Vagina (tissue), 2 donors: ENCODE measurements at regions not wholly inside any gene's neighbourhood (a gene's known extent, or its start where the extent isn't known, plus 50 kb on each side); places are given as distances from the start of the nearest gene placed in this dataset.

Source experiments
- POLR2A ChIP-seq, 2 donors: fragments of 450-650 bp; IDR thresholded peaks; one replicate each; pipeline ENCODE4 v1.6.1; 2017; ENCODE audit warnings: antibody characterized with exemption in 2 of 2, mild to moderate bottlenecking in 2 of 2, moderate library complexity in 2 of 2
- TF ChIP-seq, protein P1 (sequence below), 3 experiments: fragments of 450-650 bp in 2 of 3; fragments of 200-600 bp in 1 of 3; sonication (generic) in 1 of 3; IDR thresholded peaks; one replicate each; pipeline ENCODE4 v1.5.1; 2017 to 2019; ENCODE audit warnings: antibody characterized with exemption in 3 of 3, mild to moderate bottlenecking in 2 of 3, moderate library complexity in 2 of 3

DNA sequence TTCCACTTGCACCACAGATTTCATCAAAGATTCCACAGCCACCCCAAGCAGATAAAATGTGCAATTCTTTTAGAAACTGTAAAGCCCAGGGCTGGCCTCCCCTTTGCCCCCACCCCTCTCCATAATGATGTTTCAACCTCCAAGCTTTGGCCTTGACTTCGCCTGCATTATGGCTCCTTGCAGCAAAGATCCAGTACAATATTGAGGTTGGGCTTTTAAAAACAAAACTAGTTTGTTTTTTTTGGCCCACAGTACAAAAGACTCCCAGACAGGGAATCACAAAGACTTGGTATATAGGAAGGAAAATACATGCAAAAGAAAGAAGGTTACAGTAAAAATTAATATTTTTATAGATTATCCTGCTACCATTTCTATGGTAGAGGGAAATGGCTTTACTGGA lies 356.5 kb upstream of the PTBP2 start:
- TF ChIP-seq, protein P1, sequence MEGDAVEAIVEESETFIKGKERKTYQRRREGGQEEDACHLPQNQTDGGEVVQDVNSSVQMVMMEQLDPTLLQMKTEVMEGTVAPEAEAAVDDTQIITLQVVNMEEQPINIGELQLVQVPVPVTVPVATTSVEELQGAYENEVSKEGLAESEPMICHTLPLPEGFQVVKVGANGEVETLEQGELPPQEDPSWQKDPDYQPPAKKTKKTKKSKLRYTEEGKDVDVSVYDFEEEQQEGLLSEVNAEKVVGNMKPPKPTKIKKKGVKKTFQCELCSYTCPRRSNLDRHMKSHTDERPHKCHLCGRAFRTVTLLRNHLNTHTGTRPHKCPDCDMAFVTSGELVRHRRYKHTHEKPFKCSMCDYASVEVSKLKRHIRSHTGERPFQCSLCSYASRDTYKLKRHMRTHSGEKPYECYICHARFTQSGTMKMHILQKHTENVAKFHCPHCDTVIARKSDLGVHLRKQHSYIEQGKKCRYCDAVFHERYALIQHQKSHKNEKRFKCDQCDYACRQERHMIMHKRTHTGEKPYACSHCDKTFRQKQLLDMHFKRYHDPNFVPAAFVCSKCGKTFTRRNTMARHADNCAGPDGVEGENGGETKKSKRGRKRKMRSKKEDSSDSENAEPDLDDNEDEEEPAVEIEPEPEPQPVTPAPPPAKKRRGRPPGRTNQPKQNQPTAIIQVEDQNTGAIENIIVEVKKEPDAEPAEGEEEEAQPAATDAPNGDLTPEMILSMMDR (IDR thresholded peaks at IDR 0.05), result no peak
- no peak for TF ChIP-seq POLR2A (IDR thresholded peaks at IDR 0.05)
